ENCODE measurements at regions not wholly inside any gene's neighbourhood (a gene's known extent, or its start where the extent isn't known, plus 50 kb on each side); places are given as distances from the start of the nearest gene placed in this dataset.
A peak's percentile ranks its signal among the peaks of the same experiment; 100 is the strongest.

DNA sequence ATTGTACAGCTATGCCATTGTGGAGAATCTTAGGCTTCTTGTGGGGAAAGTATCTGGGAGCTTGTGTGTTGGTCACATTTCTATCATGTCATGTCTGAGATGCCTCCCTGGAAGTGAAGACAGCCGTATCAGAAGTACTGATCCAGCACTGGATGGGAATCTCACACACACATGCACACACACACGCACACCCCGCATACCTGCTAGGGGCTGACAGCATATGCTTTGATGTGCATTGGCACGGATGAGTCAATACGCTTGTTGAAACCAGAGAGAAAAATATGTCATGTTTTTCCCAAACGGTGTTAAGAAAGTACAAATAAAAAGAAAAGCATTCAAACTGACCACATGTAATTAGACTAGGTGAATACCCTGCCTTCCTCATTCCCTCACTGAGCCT lies 260.8 kb downstream of the KTN1 start:
- TF ChIP-seq ZFX (IDR thresholded peaks at IDR 0.05) = no peak
- no peak for TF ChIP-seq CTCF (conservative IDR thresholded peaks at IDR 0.05)
- no peak overlapping the region for H3K27ac ChIP-seq

- no peak overlapping the region for H3K27ac ChIP-seq
- TF ChIP-seq ZFX (IDR thresholded peaks at IDR 0.05) (no peak), CTCF (conservative IDR thresholded peaks at IDR 0.05) (no peak)
Observed at GRCh38 chr14:55841625-55842024, 261.6 kb downstream of the KTN1 start.

DNA sequence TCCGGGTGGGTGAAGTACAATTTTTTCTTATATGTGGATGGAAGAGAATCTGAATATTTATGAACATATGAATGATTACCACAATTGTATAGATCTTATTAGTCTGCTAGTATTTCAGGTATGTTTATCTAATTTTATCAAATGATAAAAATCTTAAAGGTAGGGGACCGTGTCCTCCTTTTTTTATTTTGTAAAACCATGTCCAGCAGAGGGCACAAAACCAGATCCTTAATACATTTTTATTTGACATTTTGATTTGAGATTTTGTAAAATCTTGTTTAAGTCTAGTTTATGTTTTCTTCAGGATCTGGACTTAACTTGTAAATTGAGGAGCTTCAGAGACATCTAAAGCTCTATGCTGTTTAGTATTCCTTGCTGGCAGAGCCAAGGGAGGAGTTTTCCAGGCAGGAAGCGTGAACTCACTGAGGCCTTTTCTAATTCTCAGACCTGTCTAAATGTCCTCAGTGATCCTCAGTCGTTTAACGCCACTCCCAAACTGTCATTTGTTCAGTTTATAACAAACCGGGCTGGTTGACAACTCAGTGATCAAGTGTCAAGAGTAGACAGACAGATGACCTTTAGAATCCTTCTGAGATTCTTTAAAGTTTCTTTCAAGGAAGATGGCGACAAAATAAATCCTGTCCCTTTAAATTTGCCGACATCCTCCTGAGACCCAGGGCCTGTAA lies 263.9 kb downstream of the KTN1 start:
- no peak overlapping the region for H3K27ac ChIP-seq
- TF ChIP-seq ZFX (IDR thresholded peaks at IDR 0.05) (no peak), CTCF (conservative IDR thresholded peaks at IDR 0.05) (peak; percentile 67)

DNA sequence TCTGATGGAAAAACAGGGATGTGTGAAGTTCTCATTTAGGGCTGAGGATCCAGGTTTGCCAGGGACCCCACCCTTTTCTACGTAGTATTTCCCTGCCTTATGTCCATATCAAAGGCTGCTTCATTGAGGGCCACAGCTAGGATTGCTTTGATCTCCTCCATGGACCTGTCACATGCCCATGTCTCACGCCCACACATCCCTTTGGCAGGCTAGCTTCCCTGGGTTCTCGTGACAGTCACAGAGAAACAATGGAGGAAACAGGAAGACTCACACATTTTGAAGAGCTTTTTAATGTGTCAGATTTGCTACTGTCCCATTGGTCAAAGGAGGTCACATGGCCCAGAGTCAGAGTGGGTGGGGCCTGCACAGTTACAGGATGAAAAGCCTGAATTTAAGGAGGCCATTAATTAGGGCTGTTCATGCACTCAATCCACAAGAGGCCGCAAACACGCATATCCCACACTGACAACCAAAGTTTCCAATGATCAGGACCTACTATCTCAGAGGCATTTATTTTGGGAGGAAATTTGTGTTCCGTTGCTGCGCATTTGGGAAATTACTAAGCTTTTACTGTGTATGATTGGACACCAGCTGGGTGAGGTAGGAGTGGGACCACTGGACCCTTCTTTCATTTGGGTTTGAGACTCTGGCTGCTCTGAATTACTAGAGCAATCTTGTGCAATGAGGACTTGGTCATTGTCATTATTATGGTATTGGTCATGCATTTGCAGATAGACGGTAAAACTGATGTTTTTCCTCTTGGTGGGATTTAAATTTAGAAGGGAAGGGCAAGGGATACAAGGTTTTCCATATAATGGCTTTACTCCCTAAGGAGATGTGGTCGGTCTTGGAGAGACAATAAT lies 266.2 kb downstream of the KTN1 start:
- H3K27ac ChIP-seq = no peak overlapping the region
- no peak for TF ChIP-seq ZFX (IDR thresholded peaks at IDR 0.05)
- TF ChIP-seq CTCF (conservative IDR thresholded peaks at IDR 0.05) = no peak

DNA sequence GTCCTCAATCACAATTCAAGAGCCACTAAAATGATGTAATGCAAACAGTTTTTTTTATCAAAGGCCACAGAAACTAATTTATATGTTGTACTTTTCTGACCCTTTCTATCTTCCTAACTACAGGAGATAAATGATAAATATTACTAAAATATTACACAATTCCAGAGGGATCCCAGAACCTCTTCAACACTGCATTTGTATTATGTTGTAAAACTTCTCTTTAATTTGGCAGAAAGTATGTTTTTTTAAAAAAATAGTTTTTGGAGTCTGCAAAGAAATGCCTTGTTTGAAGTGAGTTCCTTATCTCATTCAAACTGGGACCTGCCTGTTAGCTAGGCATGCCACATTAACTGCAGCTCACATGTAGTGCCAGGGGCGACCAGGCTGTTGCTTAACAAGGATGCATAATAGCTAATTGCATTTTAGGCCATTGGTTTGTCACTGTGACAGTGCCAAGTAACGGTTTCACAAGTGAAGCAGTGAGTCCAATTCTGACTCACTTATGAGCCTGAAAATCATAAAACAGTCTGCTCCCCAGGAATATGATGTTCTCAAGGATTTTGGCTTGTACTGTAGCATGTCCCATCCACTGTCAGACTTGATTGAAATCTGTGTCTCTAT lies 266.9 kb downstream of the KTN1 start:
- TF ChIP-seq ZFX (IDR thresholded peaks at IDR 0.05) (no peak), CTCF (conservative IDR thresholded peaks at IDR 0.05) (no peak)
- H3K27ac ChIP-seq = no peak overlapping the region

DNA sequence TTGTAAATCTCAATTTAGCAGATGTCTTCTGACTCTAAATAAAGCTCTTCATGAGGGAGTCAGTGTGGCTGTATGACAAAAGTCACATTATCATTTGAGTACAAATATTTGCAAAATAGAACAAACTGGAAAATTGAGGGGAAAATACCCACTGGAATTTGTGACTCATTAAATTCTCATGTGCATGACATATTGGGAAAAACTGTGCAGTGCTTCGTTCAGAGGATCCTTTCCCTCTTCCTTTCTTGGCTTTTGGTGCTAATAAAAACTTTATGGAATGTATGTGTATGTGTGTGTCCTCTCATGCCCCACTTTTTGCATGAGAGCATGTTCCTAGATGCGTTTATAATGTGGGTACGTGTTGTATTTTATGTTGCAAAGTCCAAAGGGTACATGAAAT lies 267.8 kb downstream of the KTN1 start:
- H3K27ac ChIP-seq = no peak overlapping the region
- TF ChIP-seq ZFX (IDR thresholded peaks at IDR 0.05) (no peak), CTCF (conservative IDR thresholded peaks at IDR 0.05) (no peak)

- no peak overlapping the region for H3K27ac ChIP-seq
- TF ChIP-seq ZFX (IDR thresholded peaks at IDR 0.05) = no peak
Observed at GRCh38 chr14:55848964-55849363, 269.0 kb downstream of the KTN1 start.
